Activated naive CD4-positive, alpha-beta T cell treated with anti-CD3 and anti-CD28 coated beads, Interleukin-2, amount 10 ng/mL, durations not matched to agents 7 days and 5 days (primary cell): ENCODE measurements at regions not wholly inside any gene's neighbourhood (a gene's known extent, or its start where the extent isn't known, plus 50 kb on each side); places are given as distances from the start of the nearest gene placed in this dataset.
"Not testable (repeated sequence)": the region's sequence is repeated elsewhere in the genome, so short reads cannot be mapped to it uniquely, and the experiment has no call there.

Source experiments
- CTCF ChIA-PET: fragments of 350-600 bp; sonication (Branson Sonifier 250); formaldehyde crosslinking; loops from one replicate; lab custom pipeline; 2021; ENCODE audit warnings: antibody characterized with exemption; lab: Charles Lee
- DNase-seq: peaks from one replicate; pipeline ENCODE4 v3.0.0-alpha.2; 2020
- H3K27ac Mint-ChIP-seq: one replicate; pipeline ENCODE4 v1.8.0; 2021; ENCODE audit warnings: mild to moderate bottlenecking, moderate library complexity, mixed read lengths
- H3K27me3 Mint-ChIP-seq: one replicate; pipeline ENCODE4 v1.8.0; 2021; ENCODE audit warnings: mild to moderate bottlenecking, mixed read lengths
- H3K36me3 Mint-ChIP-seq: one replicate; pipeline ENCODE4 v1.8.0; 2021; ENCODE audit warnings: mixed read lengths
- H3K4me1 Mint-ChIP-seq: one replicate; pipeline ENCODE4 v1.8.0; 2021; ENCODE audit warnings: mixed read lengths
- H3K4me3 Mint-ChIP-seq: one replicate; pipeline ENCODE4 v1.8.0; 2021; ENCODE audit warnings: mild to moderate bottlenecking, moderate library complexity, mixed read lengths
- H3K9me3 Mint-ChIP-seq: one replicate; pipeline ENCODE4 v1.8.0; 2021; ENCODE audit warnings: mixed read lengths

- H3K9me3 Mint-ChIP-seq, H3K27ac Mint-ChIP-seq, H3K36me3 Mint-ChIP-seq, H3K4me3 Mint-ChIP-seq, H3K27me3 Mint-ChIP-seq, CTCF ChIA-PET, H3K4me1 Mint-ChIP-seq: not testable (repeated sequence)
- DNase-seq, result peak; percentile 19
Observed at GRCh38 chr21:6126976-6127732, 4394.2 kb upstream of the TPTE start.

GRCh38 chr21:6130734-6131133 is 4390.6 kb upstream of the TPTE start:
- CTCF ChIA-PET, H3K27ac Mint-ChIP-seq, H3K27me3 Mint-ChIP-seq, H3K9me3 Mint-ChIP-seq, DNase-seq, H3K36me3 Mint-ChIP-seq, H3K4me1 Mint-ChIP-seq, H3K4me3 Mint-ChIP-seq: not testable (repeated sequence)

- not testable (repeated sequence) for H3K27me3 Mint-ChIP-seq, H3K27ac Mint-ChIP-seq
Observed at GRCh38 chr21:6133373-6133772, 4388.0 kb upstream of the TPTE start.

GRCh38 chr21:6133852-6134630 is 4387.3 kb upstream of the TPTE start:
- H3K9me3 Mint-ChIP-seq, DNase-seq, H3K36me3 Mint-ChIP-seq, CTCF ChIA-PET, H3K4me3 Mint-ChIP-seq, H3K4me1 Mint-ChIP-seq, H3K27ac Mint-ChIP-seq, H3K27me3 Mint-ChIP-seq: not testable (repeated sequence)

More at GRCh38 chr21:6133373-6133772, 4388.0 kb upstream of the TPTE start:
- H3K4me1 Mint-ChIP-seq, H3K36me3 Mint-ChIP-seq, CTCF ChIA-PET, H3K9me3 Mint-ChIP-seq, DNase-seq, H3K4me3 Mint-ChIP-seq: not testable (repeated sequence)

GRCh38 chr21:6136732-6137131 is 4384.7 kb upstream of the TPTE start:
- H3K27me3 Mint-ChIP-seq, H3K4me3 Mint-ChIP-seq, CTCF ChIA-PET, DNase-seq, H3K9me3 Mint-ChIP-seq, H3K27ac Mint-ChIP-seq, H3K36me3 Mint-ChIP-seq, H3K4me1 Mint-ChIP-seq: not testable (repeated sequence)

- H3K4me1 Mint-ChIP-seq, H3K4me3 Mint-ChIP-seq, CTCF ChIA-PET, H3K27me3 Mint-ChIP-seq, H3K27ac Mint-ChIP-seq, DNase-seq, H3K36me3 Mint-ChIP-seq, H3K9me3 Mint-ChIP-seq: not testable (repeated sequence)
Observed at GRCh38 chr21:6138244-6139136, 4382.9 kb upstream of the TPTE start.

GRCh38 chr21:6139331-6139730 is 4382.1 kb upstream of the TPTE start:
- H3K27ac Mint-ChIP-seq, H3K4me3 Mint-ChIP-seq, H3K4me1 Mint-ChIP-seq, H3K36me3 Mint-ChIP-seq, DNase-seq, H3K27me3 Mint-ChIP-seq, CTCF ChIA-PET, H3K9me3 Mint-ChIP-seq: not testable (repeated sequence)

- H3K4me3 Mint-ChIP-seq, H3K27me3 Mint-ChIP-seq, CTCF ChIA-PET, DNase-seq, H3K4me1 Mint-ChIP-seq, H3K9me3 Mint-ChIP-seq, H3K36me3 Mint-ChIP-seq, H3K27ac Mint-ChIP-seq: not testable (repeated sequence)
Observed at GRCh38 chr21:6139862-6140261, 4381.5 kb upstream of the TPTE start.

GRCh38 chr21:6140467-6141137 is 4380.8 kb upstream of the TPTE start:
- CTCF ChIA-PET, H3K4me3 Mint-ChIP-seq, H3K36me3 Mint-ChIP-seq, H3K27me3 Mint-ChIP-seq, H3K4me1 Mint-ChIP-seq, H3K9me3 Mint-ChIP-seq, H3K27ac Mint-ChIP-seq, DNase-seq: not testable (repeated sequence)

GRCh38 chr21:6141138-6141474 is 4380.3 kb upstream of the TPTE start:
- H3K4me1 Mint-ChIP-seq, H3K27ac Mint-ChIP-seq, H3K4me3 Mint-ChIP-seq, H3K9me3 Mint-ChIP-seq, DNase-seq, H3K27me3 Mint-ChIP-seq, CTCF ChIA-PET, H3K36me3 Mint-ChIP-seq: not testable (repeated sequence)

- H3K4me1 Mint-ChIP-seq, H3K36me3 Mint-ChIP-seq, H3K4me3 Mint-ChIP-seq, H3K9me3 Mint-ChIP-seq, H3K27ac Mint-ChIP-seq, CTCF ChIA-PET, H3K27me3 Mint-ChIP-seq, DNase-seq: not testable (repeated sequence)
Observed at GRCh38 chr21:6153154-6153553, 4368.2 kb upstream of the TPTE start.

GRCh38 chr21:6154524-6155320 is 4366.7 kb upstream of the TPTE start:
- H3K9me3 Mint-ChIP-seq, H3K4me1 Mint-ChIP-seq, H3K27ac Mint-ChIP-seq, CTCF ChIA-PET, H3K36me3 Mint-ChIP-seq, H3K4me3 Mint-ChIP-seq, H3K27me3 Mint-ChIP-seq, DNase-seq: not testable (repeated sequence)

- H3K36me3 Mint-ChIP-seq, H3K27me3 Mint-ChIP-seq, DNase-seq, H3K4me1 Mint-ChIP-seq, H3K4me3 Mint-ChIP-seq, H3K27ac Mint-ChIP-seq, H3K9me3 Mint-ChIP-seq, CTCF ChIA-PET: not testable (repeated sequence)
Observed at GRCh38 chr21:6156712-6157389, 4364.5 kb upstream of the TPTE start.
